ENCODE measurements at regions not wholly inside any gene's neighbourhood (a gene's known extent, or its start where the extent isn't known, plus 50 kb on each side); places are given as distances from the start of the nearest gene placed in this dataset.

GRCh38 chr2:71851094-71851750 is 296.4 kb downstream of the CYP26B1 start:
- H3K27ac ChIP-seq (ENCODE audit: low read depth, low read length, poor library complexity, severe bottlenecking): no peak overlapping the region
- intact Hi-C loops (cut with micrococcal nuclease; ENCODE audit: unreplicated experiment): no loop called here
- TF ChIP-seq EZH2 (IDR thresholded peaks at IDR 0.05; ENCODE audit: borderline replicate concordance, low read depth, low read length, poor library complexity, severe bottlenecking): no peak
- no peak for TF ChIP-seq CTCF (conservative IDR thresholded peaks at IDR 0.05; ENCODE audit: low read depth, low read length)
- no peak for DNase-seq (ENCODE audit: low spot score)
- H3K27me3 ChIP-seq (replicated peaks; ENCODE audit: insufficient read depth, low read depth, low read length, poor library complexity): no peaks in the 10 kb centered on the region
- H3K4me1 ChIP-seq (ENCODE audit: insufficient read depth, low read length, poor library complexity, severe bottlenecking): no peaks in the 10 kb centered on the region
- POLR2A ChIA-PET (ENCODE audit: low non-redundant PET): no interaction called here
- CTCF ChIA-PET: no interaction called here
- BruUV-seq (replicated peaks): no TSS peak
- H3K4me3 ChIP-seq (ENCODE audit: low read depth, low read length, poor library complexity, severe bottlenecking): no peak overlapping the region
- no peaks in the 10 kb centered on the region for H3K9me3 ChIP-seq (ENCODE audit: low read depth, low read length, poor library complexity, severe bottlenecking)
- no peaks in the 10 kb centered on the region for H3K36me3 ChIP-seq (ENCODE audit: insufficient read depth, low read length, poor library complexity, severe bottlenecking)

- no peak for DNase-seq (ENCODE audit: low spot score)
- H3K36me3 ChIP-seq (ENCODE audit: insufficient read depth, low read length, poor library complexity, severe bottlenecking): no peaks in the 10 kb centered on the region
- POLR2A ChIA-PET (ENCODE audit: low non-redundant PET): interaction anchor here (0.6 kb wide), 1 partner anchor 123 kb away, joined by 3 read pairs; no protein-coding TSS in a partner anchor
- CTCF ChIA-PET: no interaction called here
- no peak for TF ChIP-seq EZH2 (IDR thresholded peaks at IDR 0.05; ENCODE audit: borderline replicate concordance, low read depth, low read length, poor library complexity, severe bottlenecking)
- no peak for TF ChIP-seq CTCF (conservative IDR thresholded peaks at IDR 0.05; ENCODE audit: low read depth, low read length)
- no TSS peak for BruUV-seq (replicated peaks)
- no peak overlapping the region for H3K4me3 ChIP-seq (ENCODE audit: low read depth, low read length, poor library complexity, severe bottlenecking)
- H3K27me3 ChIP-seq (replicated peaks; ENCODE audit: insufficient read depth, low read depth, low read length, poor library complexity): no peaks in the 10 kb centered on the region
- no peaks in the 10 kb centered on the region for H3K4me1 ChIP-seq (ENCODE audit: insufficient read depth, low read length, poor library complexity, severe bottlenecking)
- intact Hi-C loops (cut with micrococcal nuclease; ENCODE audit: unreplicated experiment): no loop called here
- no peak overlapping the region for H3K27ac ChIP-seq (ENCODE audit: low read depth, low read length, poor library complexity, severe bottlenecking)
- no peaks in the 10 kb centered on the region for H3K9me3 ChIP-seq (ENCODE audit: low read depth, low read length, poor library complexity, severe bottlenecking)
Measured at GRCh38 chr2:71850306-71850801, 297.3 kb downstream of the CYP26B1 start.

- no peak overlapping the region for H3K4me3 ChIP-seq (ENCODE audit: low read depth, low read length, poor library complexity, severe bottlenecking)
- no peak overlapping the region for H3K27ac ChIP-seq (ENCODE audit: low read depth, low read length, poor library complexity, severe bottlenecking)
- ChIA-PET POLR2A (ENCODE audit: low non-redundant PET) (interaction anchor here (0.6 kb wide), 1 partner anchor 123 kb away, joined by 3 read pairs; no protein-coding TSS in a partner anchor), CTCF (no interaction called here)
- no TSS peak for BruUV-seq (replicated peaks)
- H3K36me3 ChIP-seq (ENCODE audit: insufficient read depth, low read length, poor library complexity, severe bottlenecking): no peaks in the 10 kb centered on the region
- no peaks in the 10 kb centered on the region for H3K27me3 ChIP-seq (replicated peaks; ENCODE audit: insufficient read depth, low read depth, low read length, poor library complexity)
- TF ChIP-seq EZH2 (IDR thresholded peaks at IDR 0.05; ENCODE audit: borderline replicate concordance, low read depth, low read length, poor library complexity, severe bottlenecking) (no peak), CTCF (conservative IDR thresholded peaks at IDR 0.05; ENCODE audit: low read depth, low read length) (no peak)
- H3K9me3 ChIP-seq (ENCODE audit: low read depth, low read length, poor library complexity, severe bottlenecking): no peaks in the 10 kb centered on the region
- no peaks in the 10 kb centered on the region for H3K4me1 ChIP-seq (ENCODE audit: insufficient read depth, low read length, poor library complexity, severe bottlenecking)
- no peak for DNase-seq (ENCODE audit: low spot score)
- intact Hi-C loops (cut with micrococcal nuclease; ENCODE audit: unreplicated experiment): no loop called here
Measured at GRCh38 chr2:71849607-71850305, 297.9 kb downstream of the CYP26B1 start.

All from A673 (cell line).